Effector memory CD8-positive, alpha-beta T cell (primary cell): ENCODE measurements at regions not wholly inside any gene's neighbourhood (a gene's known extent, or its start where the extent isn't known, plus 50 kb on each side); places are given as distances from the start of the nearest gene placed in this dataset.

Experiments used
- ATAC-seq: fragments of 150-1000 bp; cut with Tn5 transposase; replicated peaks from 2 replicates; pipeline ENCODE4 v1.10.0; 2021; ENCODE audit warnings: mild to moderate bottlenecking, moderate library complexity
- DNase-seq, 3 experiments: peaks; one replicate each; pipeline ENCODE4 v3.0.0; 2021
- H3K27ac Mint-ChIP-seq, 2 donors: one replicate each; pipeline ENCODE4 v1.8.0; 2022; ENCODE audit warnings: mild to moderate bottlenecking in 2 of 2, mixed read lengths in 2 of 2, moderate library complexity in 2 of 2
- H3K27me3 Mint-ChIP-seq, 2 donors: one replicate each; pipeline ENCODE4 v1.8.0; 2022; ENCODE audit warnings: mixed read lengths in 2 of 2
- H3K36me3 Mint-ChIP-seq: one replicate; pipeline ENCODE4 v1.8.0; 2022; ENCODE audit warnings: mild to moderate bottlenecking, moderate library complexity, mixed read lengths; ENCODE audit not compliant: insufficient read depth
- H3K4me1 Mint-ChIP-seq, 2 donors: one replicate each; pipeline ENCODE4 v1.8.0; 2022; ENCODE audit warnings: low read depth in 2 of 2, mixed read lengths in 2 of 2
- H3K4me3 Mint-ChIP-seq, 2 donors: one replicate each; pipeline ENCODE4 v1.8.0; 2022; ENCODE audit warnings: mild to moderate bottlenecking in 2 of 2, mixed read lengths in 2 of 2, moderate library complexity in 2 of 2
- H3K9me3 Mint-ChIP-seq, 2 donors: one replicate each; pipeline ENCODE4 v1.8.0; 2022; ENCODE audit warnings: mixed read lengths in 2 of 2

- no peaks in the 10 kb centered on the region for H3K4me1 Mint-ChIP-seq
- H3K27me3 Mint-ChIP-seq: no peaks in the 10 kb centered on the region
- H3K27ac Mint-ChIP-seq: no peak overlapping the region
- DNase-seq: no peak
- no peaks in the 10 kb centered on the region for H3K36me3 Mint-ChIP-seq
- peaks cover 0 to 8% of the 10 kb centered on the region in 2 donors for H3K9me3 Mint-ChIP-seq
- H3K4me3 Mint-ChIP-seq: no peak overlapping the region
- no peak for ATAC-seq
These were observed 430.8 kb upstream of the PTBP2 start for GRCh38 chr1:96290801-96291200.

- no peak overlapping the region for H3K4me3 Mint-ChIP-seq
- H3K27me3 Mint-ChIP-seq: no peaks in the 10 kb centered on the region
- no peak overlapping the region for H3K27ac Mint-ChIP-seq
- H3K9me3 Mint-ChIP-seq: peaks cover 0 to 7% of the 10 kb centered on the region in 2 donors
- no peaks in the 10 kb centered on the region for H3K36me3 Mint-ChIP-seq
- ATAC-seq: no peak
- DNase-seq: no peak
- no peaks in the 10 kb centered on the region for H3K4me1 Mint-ChIP-seq
These were observed 430.1 kb upstream of the PTBP2 start for GRCh38 chr1:96291468-96291867.

- H3K4me1 Mint-ChIP-seq: no peaks in the 10 kb centered on the region
- H3K27me3 Mint-ChIP-seq: no peaks in the 10 kb centered on the region
- H3K27ac Mint-ChIP-seq: no peak overlapping the region
- peaks cover 5 to 7% of the 10 kb centered on the region in 2 donors for H3K9me3 Mint-ChIP-seq
- DNase-seq (no peak), ATAC-seq (no peak)
- H3K36me3 Mint-ChIP-seq: no peaks in the 10 kb centered on the region
- H3K4me3 Mint-ChIP-seq: no peak overlapping the region
These were observed 429.4 kb upstream of the PTBP2 start for GRCh38 chr1:96292141-96292540.

GRCh38 chr1:96296991-96297390 lies 424.6 kb upstream of the PTBP2 start:
- Mint-ChIP-seq H3K27me3 (no peaks in the 10 kb centered on the region), H3K27ac (no peak overlapping the region), H3K36me3 (no peaks in the 10 kb centered on the region), H3K4me1 (no peaks in the 10 kb centered on the region), H3K4me3 (no peak overlapping the region), H3K9me3 (peaks cover 8 to 13% of the 10 kb centered on the region in 2 donors)
- ATAC-seq (no peak), DNase-seq (no peak)

- no peak overlapping the region for H3K27ac Mint-ChIP-seq
- H3K9me3 Mint-ChIP-seq: peaks cover 4 to 8% of the 10 kb centered on the region in 2 donors
- ATAC-seq (no peak), DNase-seq (no peak)
- no peak overlapping the region for H3K4me3 Mint-ChIP-seq
- H3K27me3 Mint-ChIP-seq: no peaks in the 10 kb centered on the region
- H3K4me1 Mint-ChIP-seq: no peaks in the 10 kb centered on the region
- no peaks in the 10 kb centered on the region for H3K36me3 Mint-ChIP-seq
These were observed 414.6 kb upstream of the PTBP2 start for GRCh38 chr1:96306809-96307560.

- DNase-seq (no peak), ATAC-seq (no peak)
- Mint-ChIP-seq H3K27me3 (no peaks in the 10 kb centered on the region), H3K4me3 (no peak overlapping the region), H3K4me1 (no peaks in the 10 kb centered on the region), H3K27ac (no peak overlapping the region), H3K36me3 (no peaks in the 10 kb centered on the region), H3K9me3 (peaks cover 0 to 4% of the 10 kb centered on the region in 2 donors)
These were observed 413.3 kb upstream of the PTBP2 start for GRCh38 chr1:96308314-96308713.

- no peaks in the 10 kb centered on the region for H3K4me1 Mint-ChIP-seq
- peaks cover 0 to 4% of the 10 kb centered on the region in 2 donors for H3K9me3 Mint-ChIP-seq
- ATAC-seq: no peak
- H3K27me3 Mint-ChIP-seq: no peaks in the 10 kb centered on the region
- H3K4me3 Mint-ChIP-seq: no peak overlapping the region
- H3K36me3 Mint-ChIP-seq: no peaks in the 10 kb centered on the region
- no peak for DNase-seq
- H3K27ac Mint-ChIP-seq: no peak overlapping the region
These were observed 411.8 kb upstream of the PTBP2 start for GRCh38 chr1:96309783-96310182.

GRCh38 chr1:96313216-96313615 lies 408.4 kb upstream of the PTBP2 start:
- DNase-seq (no peak), ATAC-seq (no peak)
- Mint-ChIP-seq H3K9me3 (no peaks in the 10 kb centered on the region), H3K4me3 (no peak overlapping the region), H3K36me3 (no peaks in the 10 kb centered on the region), H3K4me1 (no peaks in the 10 kb centered on the region), H3K27me3 (no peaks in the 10 kb centered on the region), H3K27ac (no peak overlapping the region)

GRCh38 chr1:96329121-96329520 lies 392.5 kb upstream of the PTBP2 start:
- no peaks in the 10 kb centered on the region for H3K27me3 Mint-ChIP-seq
- no peaks in the 10 kb centered on the region for H3K4me1 Mint-ChIP-seq
- H3K36me3 Mint-ChIP-seq: no peaks in the 10 kb centered on the region
- H3K27ac Mint-ChIP-seq: no peak overlapping the region
- H3K9me3 Mint-ChIP-seq: peaks cover 7 to 11% of the 10 kb centered on the region in 2 donors
- H3K4me3 Mint-ChIP-seq: no peak overlapping the region
- no peak for DNase-seq
- ATAC-seq: no peak

GRCh38 chr1:96331596-96331995 lies 390.0 kb upstream of the PTBP2 start:
- Mint-ChIP-seq H3K36me3 (no peaks in the 10 kb centered on the region), H3K4me1 (no peaks in the 10 kb centered on the region), H3K4me3 (no peak overlapping the region), H3K27ac (no peak overlapping the region), H3K9me3 (peaks cover 7 to 10% of the 10 kb centered on the region in 2 donors), H3K27me3 (no peaks in the 10 kb centered on the region)
- DNase-seq: no peak
- no peak for ATAC-seq

- H3K4me3 Mint-ChIP-seq: no peak overlapping the region
- no peak for ATAC-seq
- H3K36me3 Mint-ChIP-seq: no peaks in the 10 kb centered on the region
- no peak overlapping the region for H3K27ac Mint-ChIP-seq
- H3K27me3 Mint-ChIP-seq: no peaks in the 10 kb centered on the region
- H3K4me1 Mint-ChIP-seq: no peaks in the 10 kb centered on the region
- DNase-seq: no peak
- H3K9me3 Mint-ChIP-seq: peaks cover 10 to 13% of the 10 kb centered on the region in 2 donors
These were observed 387.9 kb upstream of the PTBP2 start for GRCh38 chr1:96333522-96334235.

GRCh38 chr1:96334236-96334557 lies 387.4 kb upstream of the PTBP2 start:
- ATAC-seq (no peak), DNase-seq (no peak)
- Mint-ChIP-seq H3K9me3 (peaks cover 10 to 13% of the 10 kb centered on the region in 2 donors), H3K4me3 (no peak overlapping the region), H3K27me3 (no peaks in the 10 kb centered on the region), H3K36me3 (no peaks in the 10 kb centered on the region), H3K4me1 (no peaks in the 10 kb centered on the region), H3K27ac (no peak overlapping the region)

GRCh38 chr1:96338622-96339021 lies 383.0 kb upstream of the PTBP2 start:
- H3K4me1 Mint-ChIP-seq: no peaks in the 10 kb centered on the region
- H3K27me3 Mint-ChIP-seq: no peaks in the 10 kb centered on the region
- no peaks in the 10 kb centered on the region for H3K36me3 Mint-ChIP-seq
- peaks cover 6% of the 10 kb centered on the region in 2 donors for H3K9me3 Mint-ChIP-seq
- DNase-seq (no peak), ATAC-seq (no peak)
- H3K4me3 Mint-ChIP-seq: no peak overlapping the region
- H3K27ac Mint-ChIP-seq: no peak overlapping the region

GRCh38 chr1:96340686-96341085 lies 380.9 kb upstream of the PTBP2 start:
- no peaks in the 10 kb centered on the region for H3K4me1 Mint-ChIP-seq
- no peaks in the 10 kb centered on the region for H3K36me3 Mint-ChIP-seq
- no peak overlapping the region for H3K4me3 Mint-ChIP-seq
- ATAC-seq: no peak
- no peak for DNase-seq
- peaks cover 5 to 6% of the 10 kb centered on the region in 2 donors for H3K9me3 Mint-ChIP-seq
- no peak overlapping the region for H3K27ac Mint-ChIP-seq
- no peaks in the 10 kb centered on the region for H3K27me3 Mint-ChIP-seq
